Fibroblast of skin of abdomen (primary cell): ENCODE measurements at regions not wholly inside any gene's neighbourhood (a gene's known extent, or its start where the extent isn't known, plus 50 kb on each side); places are given as distances from the start of the nearest gene placed in this dataset.
A peak's percentile ranks its signal among the peaks of the same experiment; 100 is the strongest.

Experiments
- DNase-seq: peaks from one replicate; pipeline ENCODE4 v3.0.0-alpha.2; 2013

GRCh38 chr4:116870686-116871085, 214.7 kb downstream of the TRAM1L1 start:
- DNase-seq = no peak

- peak; percentile 78 for DNase-seq
Observed at GRCh38 chr4:116866106-116866505, 219.3 kb downstream of the TRAM1L1 start.

GRCh38 chr4:116862592-116862991, 222.8 kb downstream of the TRAM1L1 start:
- DNase-seq = no peak

- no peak for DNase-seq
Observed at GRCh38 chr4:116860891-116861290, 224.5 kb downstream of the TRAM1L1 start.

- no peak for DNase-seq
Observed at GRCh38 chr4:116849620-116850019, 235.8 kb downstream of the TRAM1L1 start.

GRCh38 chr4:116847616-116848015, 237.8 kb downstream of the TRAM1L1 start:
- DNase-seq = no peak

GRCh38 chr4:116839826-116840225, 245.6 kb downstream of the TRAM1L1 start:
- peak; percentile 71 for DNase-seq

GRCh38 chr4:116838609-116839008, 246.8 kb downstream of the TRAM1L1 start:
- DNase-seq = no peak

GRCh38 chr4:116829187-116829586, 256.2 kb downstream of the TRAM1L1 start:
- no peak for DNase-seq

GRCh38 chr4:116824172-116824571, 261.2 kb downstream of the TRAM1L1 start:
- no peak for DNase-seq

- no peak for DNase-seq
Observed at GRCh38 chr4:116811730-116812129, 273.6 kb downstream of the TRAM1L1 start.

GRCh38 chr4:116796022-116796421, 289.4 kb downstream of the TRAM1L1 start:
- no peak for DNase-seq

- DNase-seq = no peak
Observed at GRCh38 chr4:116788723-116789122, 296.7 kb downstream of the TRAM1L1 start.

- no peak for DNase-seq
Observed at GRCh38 chr4:116755051-116755450, 330.3 kb downstream of the TRAM1L1 start.

- no peak for DNase-seq
Observed at GRCh38 chr4:116752027-116752426, 333.3 kb downstream of the TRAM1L1 start.

- no peak for DNase-seq
Observed at GRCh38 chr4:116736756-116737155, 348.6 kb downstream of the TRAM1L1 start.

- no peak for DNase-seq
Observed at GRCh38 chr4:116734178-116734577, 351.2 kb downstream of the TRAM1L1 start.

GRCh38 chr4:116733370-116733769, 352.0 kb downstream of the TRAM1L1 start:
- DNase-seq = no peak

GRCh38 chr4:116726523-116726922, 358.9 kb downstream of the TRAM1L1 start:
- DNase-seq = no peak

GRCh38 chr4:116724249-116724648, 361.1 kb downstream of the TRAM1L1 start:
- no peak for DNase-seq

- no peak for DNase-seq
Observed at GRCh38 chr4:116705466-116705865, 379.9 kb downstream of the TRAM1L1 start.

- no peak for DNase-seq
Observed at GRCh38 chr4:116702949-116703348, 382.4 kb downstream of the TRAM1L1 start.

- no peak for DNase-seq
Observed at GRCh38 chr4:116688536-116688935, 396.8 kb downstream of the TRAM1L1 start.

GRCh38 chr4:116668190-116668589, 417.2 kb downstream of the TRAM1L1 start:
- no peak for DNase-seq

GRCh38 chr4:116665716-116666115, 419.7 kb downstream of the TRAM1L1 start:
- peak; percentile 3 for DNase-seq

GRCh38 chr4:116664198-116664597, 421.2 kb downstream of the TRAM1L1 start:
- DNase-seq = no peak
